ENCODE measurements at regions not wholly inside any gene's neighbourhood (a gene's known extent, or its start where the extent isn't known, plus 50 kb on each side); places are given as distances from the start of the nearest gene placed in this dataset.

DNA sequence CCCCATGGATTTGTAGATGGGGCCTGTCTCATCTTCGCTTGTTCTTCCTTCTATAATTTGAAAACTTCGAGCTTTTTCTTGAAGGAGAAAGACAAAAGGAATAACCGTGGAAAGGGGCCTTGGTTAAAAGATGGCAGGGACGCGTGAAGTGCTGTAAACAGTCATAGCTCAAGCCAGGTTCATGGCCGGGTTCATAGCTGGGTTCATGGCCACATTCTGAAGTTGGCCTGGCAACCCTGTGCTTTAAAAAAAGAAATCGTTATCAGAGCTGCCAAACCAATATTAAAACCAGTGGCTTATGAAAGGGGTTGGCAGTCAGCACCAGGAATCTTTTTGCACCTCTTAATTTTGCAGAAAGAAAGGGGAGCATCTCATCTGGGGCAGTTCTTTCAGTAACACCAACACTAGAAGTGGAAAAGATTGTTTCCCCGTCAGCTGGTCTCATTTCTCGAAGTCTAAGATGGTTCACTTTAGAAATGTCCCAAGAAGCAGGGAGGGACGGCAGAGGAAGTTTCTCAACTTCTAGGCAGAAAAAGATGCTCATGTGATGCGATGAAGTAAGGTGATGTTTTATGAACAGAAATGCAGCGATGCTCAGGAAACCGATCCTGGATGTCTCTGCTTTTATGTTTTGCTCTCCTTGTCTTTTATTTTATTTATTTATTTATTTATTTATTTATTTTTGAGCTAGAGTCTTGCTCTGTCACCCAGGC is 193.1 kb upstream of the TBX3 start:
- no peak for DNase-seq
- no peaks in the 10 kb centered on the region; the same call in 1 of the 2 replicates for H3K27me3 Mint-ChIP-seq (ENCODE audit: insufficient read depth)
- H3K9me3 Mint-ChIP-seq: no peaks in the 10 kb centered on the region
- peaks cover 8% of the 10 kb centered on the region; the same call in 1 of the 2 replicates for H3K4me1 Mint-ChIP-seq (ENCODE audit: low read depth)
- TF ChIP-seq, protein P1, sequence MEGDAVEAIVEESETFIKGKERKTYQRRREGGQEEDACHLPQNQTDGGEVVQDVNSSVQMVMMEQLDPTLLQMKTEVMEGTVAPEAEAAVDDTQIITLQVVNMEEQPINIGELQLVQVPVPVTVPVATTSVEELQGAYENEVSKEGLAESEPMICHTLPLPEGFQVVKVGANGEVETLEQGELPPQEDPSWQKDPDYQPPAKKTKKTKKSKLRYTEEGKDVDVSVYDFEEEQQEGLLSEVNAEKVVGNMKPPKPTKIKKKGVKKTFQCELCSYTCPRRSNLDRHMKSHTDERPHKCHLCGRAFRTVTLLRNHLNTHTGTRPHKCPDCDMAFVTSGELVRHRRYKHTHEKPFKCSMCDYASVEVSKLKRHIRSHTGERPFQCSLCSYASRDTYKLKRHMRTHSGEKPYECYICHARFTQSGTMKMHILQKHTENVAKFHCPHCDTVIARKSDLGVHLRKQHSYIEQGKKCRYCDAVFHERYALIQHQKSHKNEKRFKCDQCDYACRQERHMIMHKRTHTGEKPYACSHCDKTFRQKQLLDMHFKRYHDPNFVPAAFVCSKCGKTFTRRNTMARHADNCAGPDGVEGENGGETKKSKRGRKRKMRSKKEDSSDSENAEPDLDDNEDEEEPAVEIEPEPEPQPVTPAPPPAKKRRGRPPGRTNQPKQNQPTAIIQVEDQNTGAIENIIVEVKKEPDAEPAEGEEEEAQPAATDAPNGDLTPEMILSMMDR (IDR thresholded peaks at IDR 0.05): no peak
- H3K4me3 Mint-ChIP-seq: no peak overlapping the region
- H3K27ac Mint-ChIP-seq: no peak overlapping the region
- H3K36me3 Mint-ChIP-seq (ENCODE audit: low read depth): no peaks in the 10 kb centered on the region

DNA sequence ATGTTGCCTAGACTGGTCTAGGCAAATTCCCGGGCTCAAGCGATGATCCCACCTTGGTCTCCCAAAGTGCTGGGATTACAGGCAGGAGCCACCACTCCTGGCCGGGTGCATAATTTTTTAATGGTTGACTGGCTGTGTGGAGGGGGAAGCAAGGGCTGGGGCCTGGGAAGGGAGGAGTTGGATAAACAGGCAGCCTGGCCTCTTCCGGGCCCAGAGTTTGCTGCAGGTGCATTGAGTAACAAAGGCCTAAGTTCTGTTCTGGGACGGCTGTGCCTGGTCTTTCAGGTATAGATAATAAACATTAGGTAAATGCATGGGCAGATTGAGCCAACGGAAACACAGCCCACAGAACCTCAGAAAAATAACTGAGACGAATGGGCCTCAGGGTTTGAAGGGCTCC is 191.3 kb upstream of the TBX3 start:
- Mint-ChIP-seq H3K4me3 (no peak overlapping the region), H3K36me3 (ENCODE audit: low read depth) (no peaks in the 10 kb centered on the region), H3K9me3 (no peaks in the 10 kb centered on the region), H3K4me1 (ENCODE audit: low read depth) (peaks cover 8% of the 10 kb centered on the region; the same call in 1 of the 2 replicates), H3K27ac (no peak overlapping the region), H3K27me3 (ENCODE audit: insufficient read depth) (peaks cover 2% of the 10 kb centered on the region; the same call in 1 of the 2 replicates)
- DNase-seq: no peak
- TF ChIP-seq, protein P1 (IDR thresholded peaks at IDR 0.05): no peak

DNA sequence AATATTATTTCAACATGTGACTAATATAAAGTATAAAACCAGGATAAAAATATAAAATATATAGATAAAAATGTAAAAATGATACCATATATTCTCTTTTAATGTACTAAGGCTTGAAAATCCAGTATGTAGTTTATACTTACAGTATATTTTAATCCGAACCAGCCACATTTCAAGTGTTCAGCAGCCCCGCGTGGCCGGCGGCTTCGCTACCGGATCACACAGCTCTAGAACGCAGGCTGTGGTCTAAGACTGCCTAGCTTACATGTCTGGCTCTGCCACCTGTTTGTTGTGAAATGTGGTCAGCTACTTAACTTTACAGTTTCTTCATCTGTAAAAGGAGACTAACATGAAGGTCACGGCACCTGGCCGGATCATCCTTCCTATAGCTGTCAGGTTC is 189.7 kb upstream of the TBX3 start:
- no peaks in the 10 kb centered on the region for H3K9me3 Mint-ChIP-seq
- no peak overlapping the region for H3K4me3 Mint-ChIP-seq
- H3K27me3 Mint-ChIP-seq (ENCODE audit: insufficient read depth): peaks cover 2% of the 10 kb centered on the region; the same call in 1 of the 2 replicates
- no peak for DNase-seq
- H3K27ac Mint-ChIP-seq: no peak overlapping the region
- peaks cover 19% of the 10 kb centered on the region for H3K4me1 Mint-ChIP-seq (ENCODE audit: low read depth)
- TF ChIP-seq, protein P1 (IDR thresholded peaks at IDR 0.05): no peak
- H3K36me3 Mint-ChIP-seq (ENCODE audit: low read depth): no peaks in the 10 kb centered on the region

DNA sequence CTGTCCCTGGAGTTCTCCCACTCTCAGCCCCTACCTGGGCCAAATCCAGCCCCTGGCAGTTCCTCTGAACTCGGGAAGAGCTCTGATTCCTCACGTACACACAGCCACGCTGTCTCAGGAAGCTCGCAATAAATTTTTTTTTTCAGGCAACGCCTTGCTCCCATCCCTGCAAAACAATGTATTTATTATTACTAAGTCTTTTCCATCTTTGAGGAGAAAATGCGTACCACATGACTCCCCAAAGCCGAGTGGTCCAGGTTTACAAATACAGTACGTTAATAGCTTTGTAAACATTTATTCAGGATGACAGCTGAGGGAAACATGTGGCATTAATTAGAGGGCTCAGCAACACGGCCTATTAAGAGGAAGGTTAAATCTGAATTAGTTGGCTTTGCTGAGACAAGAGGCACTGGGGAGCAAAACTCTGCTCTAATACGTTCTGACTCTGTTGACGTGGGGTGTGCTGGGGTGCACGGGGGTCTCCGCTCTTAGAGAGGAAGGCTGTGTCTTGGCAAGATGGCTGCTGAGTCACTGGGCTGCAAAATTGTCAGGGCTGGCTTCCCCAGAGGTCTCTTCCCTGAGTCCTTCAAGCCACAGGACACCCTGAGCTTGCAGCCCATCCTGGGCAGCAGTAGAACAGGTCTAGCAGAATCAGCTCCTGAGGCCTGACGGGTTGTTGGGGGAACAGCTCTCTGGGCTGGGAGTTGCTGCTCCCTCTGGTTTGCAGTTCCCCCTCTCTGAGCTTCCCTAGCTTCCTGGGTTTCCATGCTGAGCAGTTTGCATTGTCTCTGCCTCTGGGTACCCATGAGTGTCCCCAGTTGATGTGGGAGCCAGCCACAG is 185.2 kb upstream of the TBX3 start:
- no peaks in the 10 kb centered on the region for H3K36me3 Mint-ChIP-seq (ENCODE audit: low read depth)
- peak overlapping the region; percentile 35 for H3K4me3 Mint-ChIP-seq
- TF ChIP-seq, protein P1 (IDR thresholded peaks at IDR 0.05): no peak
- DNase-seq: peak; percentile 83
- no peaks in the 10 kb centered on the region for H3K9me3 Mint-ChIP-seq
- H3K27ac Mint-ChIP-seq: peak overlapping the region; percentile 68
- H3K4me1 Mint-ChIP-seq (ENCODE audit: low read depth): peaks cover 26% of the 10 kb centered on the region
- H3K27me3 Mint-ChIP-seq (ENCODE audit: insufficient read depth): peaks cover 3% of the 10 kb centered on the region

DNA sequence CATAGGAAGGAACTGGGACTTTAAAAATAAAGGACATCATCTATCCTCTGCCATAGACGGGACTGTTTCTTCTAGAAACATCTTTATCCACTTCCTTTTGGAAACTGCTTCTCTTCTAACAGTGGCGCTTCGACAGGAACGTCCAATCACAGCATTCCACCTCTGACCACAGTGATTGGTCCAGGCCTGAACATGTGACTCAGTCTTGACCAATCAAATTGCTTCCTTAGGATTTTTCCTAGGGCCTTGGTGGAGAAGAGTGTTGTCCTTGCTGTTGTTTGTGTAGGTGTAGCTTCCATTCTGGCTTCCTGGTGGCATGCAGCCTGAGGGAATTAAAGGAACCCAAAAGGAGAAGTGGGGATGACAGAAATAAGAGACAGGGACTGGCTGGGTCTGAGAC is 182.4 kb upstream of the TBX3 start:
- H3K27me3 Mint-ChIP-seq (ENCODE audit: insufficient read depth): peaks cover 5% of the 10 kb centered on the region
- no peak overlapping the region for H3K27ac Mint-ChIP-seq
- H3K4me1 Mint-ChIP-seq (ENCODE audit: low read depth): peaks cover 26% of the 10 kb centered on the region
- DNase-seq: no peak
- H3K9me3 Mint-ChIP-seq: no peaks in the 10 kb centered on the region
- H3K36me3 Mint-ChIP-seq (ENCODE audit: low read depth): no peaks in the 10 kb centered on the region
- no peak overlapping the region for H3K4me3 Mint-ChIP-seq
- TF ChIP-seq, protein P1 (IDR thresholded peaks at IDR 0.05): no peak
